CMK (cell line): ENCODE measurements at regions not wholly inside any gene's neighbourhood (a gene's known extent, or its start where the extent isn't known, plus 50 kb on each side); places are given as distances from the start of the nearest gene placed in this dataset.

ENCODE experiments used
- DNase-seq: peaks from one replicate; pipeline ENCODE4 v3.0.0-alpha.2; 2010; ENCODE audit warnings: low read depth

DNA sequence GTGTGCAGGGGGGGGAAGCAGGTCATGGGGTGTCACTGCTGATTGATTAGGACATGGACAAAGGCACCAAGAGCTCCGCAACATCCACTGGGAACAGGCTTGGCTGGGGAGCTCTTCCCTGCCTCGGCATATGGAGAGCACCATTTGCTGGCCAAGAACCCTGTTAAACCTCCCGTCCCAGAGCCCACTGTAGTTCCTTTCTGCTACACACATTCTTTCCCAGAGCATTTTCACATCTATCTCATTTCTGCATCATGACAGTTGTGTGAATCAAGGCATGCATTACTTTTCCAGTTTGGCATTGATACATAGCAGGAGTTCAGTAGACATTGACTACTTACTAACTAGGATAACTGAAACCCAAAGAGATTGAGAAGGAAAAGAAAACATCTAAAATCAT, 333.4 kb upstream of the B3GAT1 start:
- no peak for DNase-seq

DNA sequence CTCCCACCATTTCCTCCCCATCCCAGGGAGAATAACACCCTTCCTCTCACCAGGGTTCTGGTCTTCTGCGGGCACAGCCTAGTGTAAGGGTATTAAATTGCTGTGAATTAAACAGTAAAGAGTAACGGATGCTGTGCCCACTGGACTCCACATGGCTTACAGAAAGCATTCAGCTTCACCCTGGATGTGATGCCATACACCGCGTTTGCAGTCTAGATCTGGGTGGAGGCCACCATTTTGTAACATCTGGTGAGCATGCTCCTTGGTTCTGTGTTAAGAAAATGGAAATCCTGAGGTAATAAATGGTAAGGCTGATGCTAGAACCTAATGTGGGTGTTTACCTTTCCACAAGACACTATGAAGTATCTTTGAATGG, 331.8 kb upstream of the B3GAT1 start:
- no peak for DNase-seq

DNA sequence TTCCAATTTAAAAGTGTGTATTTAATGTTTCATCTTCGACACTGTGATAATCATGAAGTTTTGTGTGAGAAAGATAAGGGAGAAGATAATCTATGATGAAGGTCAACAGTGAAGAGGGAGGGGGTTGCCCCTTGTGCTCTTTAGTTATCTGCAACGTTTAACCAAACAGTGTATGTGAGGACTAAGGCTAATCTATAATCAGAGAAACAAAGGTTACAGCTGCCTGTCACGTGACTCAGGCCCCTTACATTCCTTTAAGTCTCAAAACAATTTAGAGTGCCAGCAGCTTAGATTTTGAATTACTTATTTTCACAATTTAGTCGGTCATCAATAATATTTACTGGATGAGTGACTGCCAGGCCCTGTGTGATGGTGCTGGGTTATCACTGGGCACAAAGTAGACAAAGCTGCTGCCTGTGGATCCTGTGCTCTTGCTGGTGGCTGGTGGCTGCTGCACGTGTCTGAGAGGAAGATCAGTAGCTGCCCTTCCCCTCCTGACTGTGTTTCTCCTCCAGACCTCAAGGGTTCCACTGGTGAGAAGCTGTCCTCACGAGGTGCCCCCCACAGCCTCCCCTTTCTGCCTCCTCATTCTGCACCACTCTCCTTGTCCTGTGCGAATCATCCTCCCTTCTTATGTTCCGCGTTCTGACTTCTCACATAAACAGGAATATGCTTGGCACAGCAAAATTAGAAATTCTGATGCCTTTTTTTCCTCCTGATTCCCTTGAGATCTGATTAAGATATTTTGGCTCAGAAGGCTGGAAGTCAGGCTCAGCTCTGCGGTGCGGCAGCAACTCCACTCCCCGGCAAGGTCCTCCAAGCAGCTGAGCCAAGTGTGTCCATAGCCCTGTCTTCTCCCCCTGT, 331.1 kb upstream of the B3GAT1 start:
- no peak for DNase-seq

DNA sequence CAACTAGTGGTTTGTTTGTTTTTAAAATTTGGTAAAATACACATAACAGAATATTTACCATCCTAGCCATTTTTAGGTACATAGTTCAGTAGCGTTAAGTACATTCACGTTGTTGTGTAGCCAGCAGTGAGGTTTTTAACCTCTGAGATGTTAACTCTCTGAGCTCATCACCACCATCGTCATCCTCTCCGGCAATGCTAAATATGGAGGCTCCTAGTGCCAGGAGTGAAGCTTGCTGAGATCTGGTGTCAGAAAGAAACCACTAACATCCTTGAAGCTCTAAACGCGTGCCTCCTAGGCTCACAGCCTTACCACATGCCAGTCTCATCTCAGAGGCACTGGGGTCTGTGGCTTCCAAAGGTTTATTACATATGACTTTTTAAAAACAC, 330.2 kb upstream of the B3GAT1 start:
- DNase-seq: no peak

DNA sequence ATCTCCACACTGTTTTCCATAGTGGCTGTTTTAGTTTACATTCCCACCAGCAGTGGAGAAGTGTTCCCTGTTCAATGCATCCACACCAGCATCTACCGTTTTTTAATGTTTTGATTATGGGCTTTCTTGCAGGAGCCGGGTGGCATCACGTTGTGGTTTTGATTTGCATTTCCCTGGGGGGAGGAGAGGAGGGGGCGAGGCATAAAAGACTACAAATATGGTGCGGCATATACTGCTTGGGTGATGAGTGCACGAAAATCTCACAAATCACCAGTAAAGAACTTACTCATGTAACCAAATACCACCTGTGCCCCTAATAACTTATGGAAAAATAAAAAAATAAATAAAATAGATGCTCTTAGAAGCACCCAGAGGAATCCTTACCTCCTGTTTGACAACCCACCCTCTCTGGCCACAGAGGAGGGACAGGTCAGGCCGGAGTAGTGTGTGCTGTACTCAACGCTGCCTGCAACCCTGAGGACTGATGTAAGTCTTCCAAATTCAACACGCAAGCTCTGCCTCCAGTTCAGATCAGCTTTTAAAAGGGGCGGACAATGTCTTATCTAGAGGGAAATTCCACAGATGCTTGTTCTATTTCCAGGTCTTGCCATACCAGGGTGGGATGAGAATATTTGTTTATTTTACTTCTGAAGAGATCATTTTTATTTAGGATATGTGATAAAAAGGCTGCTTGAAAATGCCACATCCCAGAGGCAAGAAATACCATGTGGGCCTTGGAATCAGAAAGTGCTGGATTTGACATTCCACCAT, 329.6 kb upstream of the B3GAT1 start:
- no peak for DNase-seq

DNA sequence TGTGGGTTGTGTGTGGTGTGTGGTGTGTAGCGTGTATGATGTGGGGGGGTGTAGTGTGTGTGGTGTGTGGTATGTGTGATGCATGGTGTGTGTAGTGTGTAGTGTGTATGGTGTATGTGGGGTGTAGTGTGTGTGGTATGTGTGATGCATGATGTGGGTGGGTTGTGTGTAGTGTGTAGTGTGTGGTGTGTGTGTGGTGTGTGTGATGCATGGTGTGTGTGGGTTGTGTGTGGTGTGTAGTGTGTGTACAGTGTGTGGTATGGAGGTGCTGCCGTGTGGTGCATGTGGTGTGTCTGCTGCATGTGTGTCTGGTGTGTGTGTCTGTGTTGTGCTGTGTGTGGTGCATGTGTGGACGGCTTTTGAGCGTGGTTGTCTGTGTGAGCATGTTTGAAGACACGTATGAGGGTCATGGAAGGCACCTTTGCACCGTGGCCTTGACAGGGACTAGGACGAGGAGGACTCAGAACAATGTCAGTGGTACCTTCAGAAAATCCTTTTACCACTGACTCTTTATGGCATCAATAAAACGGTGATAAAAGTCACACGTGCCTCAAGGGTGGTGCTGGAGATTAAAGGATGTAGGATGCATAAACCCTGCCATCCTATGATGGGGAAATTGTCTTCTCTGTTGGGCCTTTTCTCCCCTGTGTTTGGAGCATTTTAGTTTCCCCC, 328.7 kb upstream of the B3GAT1 start:
- DNase-seq: no peak

DNA sequence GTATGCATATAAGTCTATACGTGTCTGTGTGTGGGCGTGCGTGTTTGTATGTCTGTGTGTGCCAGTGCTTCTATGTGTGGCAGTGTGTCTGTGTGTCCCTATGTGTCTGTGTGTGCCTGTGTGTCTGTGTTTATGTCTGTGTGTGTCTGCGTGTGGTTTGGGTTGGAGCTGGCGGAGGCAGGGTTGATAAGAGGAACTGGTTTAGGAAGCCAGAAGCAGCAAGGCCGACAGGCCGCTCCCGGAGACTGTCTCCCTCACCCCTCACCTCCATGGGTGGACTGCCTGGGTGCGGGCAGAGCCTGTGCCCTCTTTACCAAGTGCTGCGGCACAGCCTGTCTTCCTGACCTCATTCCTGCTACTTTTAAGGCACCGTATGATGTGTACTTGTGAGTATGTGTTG, 327.1 kb upstream of the B3GAT1 start:
- no peak for DNase-seq

DNA sequence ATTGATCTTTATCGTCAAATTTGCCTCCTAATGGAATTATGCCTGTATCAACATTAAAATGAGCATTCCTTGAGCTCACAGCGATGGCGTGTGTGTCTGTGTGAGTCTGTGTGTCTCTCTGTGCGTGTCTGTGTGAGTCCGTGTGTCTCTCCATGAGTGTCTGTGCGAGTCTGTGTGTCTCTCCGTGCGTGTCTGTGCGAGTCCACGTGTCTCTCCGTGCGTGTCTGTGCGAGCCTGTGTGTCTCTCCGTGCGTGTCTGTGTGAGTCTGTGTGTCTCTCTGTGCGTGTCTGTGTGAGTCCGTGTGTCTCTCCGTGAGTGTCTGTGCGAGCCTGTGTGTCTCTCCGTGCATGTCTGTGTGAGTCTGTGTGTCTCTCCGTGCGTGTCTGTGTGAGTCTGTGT, 326.5 kb upstream of the B3GAT1 start:
- DNase-seq: no peak

DNA sequence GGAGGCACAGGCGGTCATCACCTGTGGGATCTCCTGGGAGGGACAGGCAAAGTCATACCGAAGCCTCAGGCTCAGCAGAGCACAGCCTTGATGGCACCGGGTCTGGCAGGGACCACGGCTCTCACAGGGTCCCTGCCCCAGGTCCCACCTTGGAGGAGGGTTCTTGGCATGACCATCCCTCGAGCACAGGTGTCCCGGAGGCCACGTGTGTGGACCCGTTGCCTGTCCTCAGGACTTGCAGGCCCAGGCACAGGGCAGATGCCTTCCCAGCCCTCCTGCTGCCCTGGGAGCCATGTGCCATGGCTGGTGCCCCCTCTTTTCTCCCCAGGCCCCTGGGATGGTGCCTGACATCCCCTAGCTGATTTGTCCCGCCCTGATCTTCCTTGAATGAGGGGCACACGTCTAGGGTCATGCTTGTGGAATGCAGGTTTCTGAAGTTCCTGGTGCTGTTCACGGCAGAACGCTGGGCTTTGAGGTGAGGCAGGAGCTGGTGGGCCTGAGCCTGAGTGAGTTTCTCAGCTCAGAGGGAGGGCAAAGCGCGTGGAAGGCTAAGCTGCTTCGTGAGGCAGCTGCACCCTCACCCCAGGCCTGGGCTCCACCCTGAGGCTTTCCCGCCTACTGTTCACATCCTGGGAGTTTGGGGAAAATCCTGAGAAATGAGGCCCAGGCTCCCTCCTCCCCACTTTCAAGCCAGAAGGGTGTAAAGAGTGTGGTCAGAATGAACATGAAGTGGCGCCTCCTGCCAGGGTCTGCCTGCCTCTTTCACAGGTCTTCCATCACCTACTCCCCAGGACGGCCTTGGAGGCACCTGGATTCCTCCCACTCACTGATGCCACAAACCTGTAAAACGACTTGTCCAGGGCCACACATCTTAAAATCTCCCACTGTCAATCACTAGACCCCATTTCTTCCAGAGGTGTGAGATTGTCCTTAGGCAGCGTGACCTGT, 325.8 kb upstream of the B3GAT1 start:
- no peak for DNase-seq

DNA sequence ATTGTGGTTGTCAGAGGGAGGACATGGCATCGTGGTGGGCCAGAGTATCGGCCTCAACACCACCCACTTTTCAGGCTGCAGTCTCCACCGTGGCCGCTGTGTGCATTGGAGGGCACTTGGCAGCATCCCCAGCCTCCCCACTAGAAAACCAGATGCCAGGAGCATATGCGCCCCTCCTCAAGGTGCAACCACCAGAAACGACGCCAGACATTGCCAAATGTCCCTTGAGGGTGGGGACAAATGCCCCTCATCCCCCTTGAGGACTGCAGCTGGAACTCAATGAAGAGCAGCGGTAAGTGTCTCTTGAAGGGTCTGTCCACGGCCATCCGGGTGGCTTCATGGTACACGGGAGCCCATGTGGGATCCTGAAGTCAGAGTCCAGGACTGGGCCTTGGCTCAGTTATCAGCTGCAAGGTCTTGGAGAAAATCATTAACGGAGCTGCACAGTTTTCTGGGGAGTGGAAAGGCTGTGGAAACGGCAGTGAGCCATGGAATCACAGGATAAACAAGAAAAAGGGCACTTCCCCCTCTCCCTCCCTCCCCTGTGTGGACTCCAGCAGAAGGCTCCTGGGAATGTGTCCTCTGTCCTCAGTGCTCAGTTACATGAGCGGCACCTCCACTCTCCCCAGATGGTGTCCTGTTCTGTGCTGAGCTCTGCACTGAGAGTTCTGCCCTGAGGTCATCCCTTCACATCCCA, 324.4 kb upstream of the B3GAT1 start:
- no peak for DNase-seq

DNA sequence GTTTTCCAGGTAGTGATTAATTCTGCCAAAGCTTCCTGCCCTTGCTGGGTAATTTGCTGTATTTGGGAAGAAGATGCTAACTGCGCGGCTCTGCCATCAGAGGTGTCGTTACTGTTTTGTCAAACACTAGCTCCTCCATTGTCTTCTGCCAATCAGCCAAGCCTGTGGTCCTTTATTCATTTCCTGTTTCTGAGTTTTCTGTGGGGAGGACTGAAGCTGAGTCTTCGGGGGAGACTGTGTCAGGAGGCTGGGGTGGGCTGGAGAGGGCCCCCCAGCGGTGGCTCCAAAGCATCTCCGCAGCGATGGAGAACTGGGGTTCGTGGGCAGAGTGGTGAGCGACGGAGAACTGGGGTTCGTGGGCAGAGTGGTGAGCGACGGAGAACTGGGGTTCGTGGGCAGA, 322.9 kb upstream of the B3GAT1 start:
- DNase-seq: no peak

DNA sequence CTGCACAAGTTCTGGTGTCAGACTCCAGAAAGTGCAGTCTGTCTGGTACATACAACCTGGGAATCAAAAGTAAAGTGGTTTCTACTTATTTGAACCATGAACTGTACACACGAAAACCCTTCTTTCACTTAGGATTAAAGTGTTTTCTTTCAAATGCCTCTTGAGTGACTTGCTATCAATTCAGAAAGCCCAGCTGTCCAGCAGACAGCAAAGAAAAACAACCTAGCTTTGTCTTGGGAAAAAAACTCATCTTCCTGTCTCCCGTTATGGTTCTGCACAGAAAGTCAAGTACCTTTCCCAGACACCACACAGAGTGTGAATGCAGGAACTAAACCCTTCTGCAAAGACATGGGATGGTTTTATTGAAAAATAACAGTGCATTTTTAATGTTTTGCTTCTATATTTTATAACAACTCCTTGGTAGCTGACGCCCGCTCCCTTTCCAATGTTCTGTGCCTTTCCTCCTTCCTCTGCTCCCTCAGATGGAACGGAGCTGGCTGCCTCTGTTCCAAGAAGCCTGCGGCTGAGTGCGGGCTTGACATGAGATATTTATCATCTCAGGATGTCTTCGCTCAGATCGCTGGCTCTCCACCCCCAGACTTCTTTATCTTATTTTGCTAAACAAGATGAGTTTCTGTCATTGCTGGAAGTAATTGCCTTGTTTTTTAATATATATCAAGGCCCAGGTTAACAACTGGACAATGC, 322.3 kb upstream of the B3GAT1 start:
- DNase-seq: no peak

DNA sequence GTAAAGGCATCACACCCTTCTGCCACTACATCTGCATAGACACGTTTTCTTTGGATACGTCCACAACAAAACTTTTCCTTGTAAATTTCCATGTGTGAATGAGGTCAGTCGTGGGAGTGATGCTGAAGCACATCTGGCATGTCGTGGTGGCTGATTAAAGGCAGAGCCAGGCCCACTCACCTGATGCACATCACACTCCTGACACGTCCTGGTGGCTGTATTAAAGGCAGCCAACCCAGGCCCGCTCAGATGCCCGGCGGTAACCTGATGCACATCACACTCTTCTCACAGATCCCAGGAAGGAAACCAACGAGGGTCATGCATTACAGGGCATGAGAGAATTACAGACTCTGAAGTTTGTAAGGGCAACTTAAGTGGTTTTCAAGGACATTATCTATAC, 321.6 kb upstream of the B3GAT1 start:
- DNase-seq: no peak

DNA sequence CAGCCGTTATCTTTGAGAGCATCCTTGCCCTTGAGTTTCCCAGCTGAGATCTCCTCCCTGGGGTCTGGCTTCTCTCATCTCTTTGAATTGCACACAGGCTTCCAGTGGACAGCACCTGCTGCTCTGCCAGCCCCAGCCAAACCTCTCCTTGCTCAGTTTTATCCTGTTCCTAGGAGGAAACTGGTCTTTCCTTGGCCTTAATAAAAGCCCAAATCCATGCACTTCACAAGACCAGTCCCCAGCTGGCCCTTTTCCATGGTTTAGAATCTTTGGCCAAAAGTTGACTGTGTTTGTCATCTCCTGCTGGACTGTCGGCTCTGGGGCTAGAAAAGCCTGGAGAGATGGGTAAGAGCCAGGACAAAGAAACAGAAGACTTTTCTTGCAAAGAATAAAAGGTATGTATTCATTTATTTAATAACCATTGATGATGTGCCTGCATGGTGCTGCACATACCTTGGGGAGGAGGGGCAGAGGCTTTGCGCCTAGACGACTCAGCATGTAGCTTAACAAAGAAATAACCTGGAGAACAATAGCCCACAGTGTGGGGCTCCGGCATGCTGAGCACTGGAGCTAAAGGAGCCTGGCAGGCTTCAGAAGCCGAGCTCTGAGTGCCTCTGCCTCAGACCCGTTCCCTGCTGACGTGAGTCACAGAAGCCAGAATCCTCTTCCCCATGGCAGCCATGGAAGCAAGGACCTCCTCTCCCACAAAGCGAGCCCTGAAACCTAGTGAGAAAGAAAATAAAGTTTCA, 319.3 kb upstream of the B3GAT1 start:
- no peak for DNase-seq

DNA sequence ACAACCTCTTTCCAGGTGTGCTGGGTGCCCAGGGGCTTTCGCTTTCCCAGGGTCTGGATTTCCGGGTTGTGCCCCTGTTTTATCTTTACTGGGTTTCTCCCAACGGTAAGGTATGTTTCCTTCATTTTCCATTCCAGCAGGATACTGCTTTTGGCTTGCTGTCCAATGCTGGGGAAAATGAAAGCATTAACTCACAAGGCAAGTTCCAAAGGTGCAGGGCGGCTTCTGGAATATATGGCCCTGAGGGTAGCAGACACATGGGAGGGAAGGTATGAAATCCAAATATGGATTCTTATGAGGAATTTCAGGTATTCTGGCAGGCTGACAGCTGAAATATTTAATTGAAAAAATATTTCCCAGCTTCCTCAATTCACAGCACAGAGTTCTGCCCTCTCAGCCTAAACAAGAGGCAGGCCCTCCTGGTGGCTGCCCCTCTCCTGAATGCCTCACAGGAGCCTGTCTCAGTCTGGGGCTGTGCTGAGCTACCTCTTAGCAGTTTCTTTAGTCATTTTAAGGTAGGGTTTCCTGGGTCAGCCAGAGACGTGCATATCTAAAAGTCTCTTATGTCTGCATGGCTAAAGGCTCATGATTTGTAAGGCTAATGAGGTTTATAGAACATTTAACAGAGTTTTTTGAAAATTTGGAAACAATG, 318.6 kb upstream of the B3GAT1 start:
- no peak for DNase-seq

DNA sequence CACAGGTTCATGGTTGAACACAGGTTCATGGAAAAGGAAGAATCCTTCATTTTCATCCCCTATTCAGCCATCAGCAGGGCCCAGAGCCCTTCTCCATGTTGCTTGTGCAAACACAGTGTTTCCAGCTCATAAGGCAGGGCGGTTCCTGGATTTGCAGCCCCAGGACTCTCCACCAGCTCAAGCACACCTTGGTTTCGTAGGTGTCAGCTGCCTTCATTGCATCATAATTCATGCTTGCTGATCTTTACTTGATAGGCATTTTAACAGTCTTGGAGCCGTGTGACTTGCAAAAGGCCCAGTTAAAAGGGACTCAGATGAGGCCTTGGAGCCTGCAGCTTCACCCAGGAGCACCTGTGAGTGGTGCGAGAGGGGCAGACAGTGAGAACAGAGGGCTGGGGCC, 318.1 kb upstream of the B3GAT1 start:
- DNase-seq: no peak

DNA sequence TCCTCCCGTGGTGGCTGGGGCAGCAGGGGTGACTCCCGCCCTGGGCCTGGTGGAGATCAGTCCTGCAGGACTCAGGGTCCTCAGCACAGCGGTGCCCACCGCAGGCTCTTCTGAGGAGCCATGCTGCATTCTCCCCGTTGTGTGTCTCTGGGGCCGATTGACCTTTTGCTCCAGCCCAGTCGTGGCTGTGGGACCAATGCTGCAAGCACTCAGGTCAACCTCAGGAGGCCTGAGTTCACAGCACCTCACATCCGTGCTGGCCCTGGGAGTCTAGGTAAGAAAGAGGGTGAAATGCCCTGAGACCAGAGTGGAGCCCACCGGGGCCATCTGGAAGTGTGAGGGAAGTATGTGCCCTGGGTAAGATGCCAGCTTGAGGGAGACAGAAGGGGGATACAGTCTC, 316.1 kb upstream of the B3GAT1 start:
- no peak for DNase-seq

DNA sequence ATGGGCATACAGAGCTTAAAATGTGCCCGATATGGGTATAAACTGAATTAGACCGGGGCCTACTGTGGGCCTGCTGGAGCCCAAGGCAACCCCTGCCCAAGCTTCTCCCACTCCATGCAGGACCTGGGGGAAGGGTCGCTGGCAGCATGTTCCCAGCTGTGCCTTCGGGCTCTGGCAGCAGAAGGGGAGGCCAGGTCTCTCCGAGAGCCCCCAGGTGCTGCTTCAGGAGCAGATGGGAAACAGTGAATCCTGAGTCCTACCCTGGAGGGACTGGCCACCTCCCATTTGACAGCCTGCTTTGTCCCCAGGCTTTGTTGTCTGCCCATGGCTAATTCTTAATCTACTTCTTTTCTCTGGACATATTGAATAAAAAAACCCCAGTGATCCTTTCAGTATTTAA, 315.6 kb upstream of the B3GAT1 start:
- DNase-seq: no peak

DNA sequence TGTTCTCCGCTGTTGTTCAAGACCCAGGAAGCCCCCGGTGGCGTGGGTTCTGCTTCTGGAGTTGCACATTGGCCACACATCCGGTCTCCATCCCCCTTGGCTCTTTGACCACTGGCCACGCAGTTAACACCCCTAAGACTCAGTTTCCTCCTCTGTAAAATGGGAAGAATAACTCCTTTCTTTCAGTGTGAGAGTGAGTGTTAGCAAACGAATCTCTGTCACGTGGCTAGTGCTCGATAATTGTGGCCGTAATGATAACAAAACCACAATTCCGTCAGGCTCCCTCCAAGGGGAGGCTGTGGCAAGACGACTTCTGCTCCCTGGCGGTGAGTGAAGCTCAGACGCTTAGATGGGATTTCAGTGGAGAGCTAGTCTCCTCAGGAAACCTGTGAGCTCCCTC, 315.2 kb upstream of the B3GAT1 start:
- DNase-seq: peak; percentile 51
